K562 (cell line): ENCODE measurements at regions not wholly inside any gene's neighbourhood (a gene's known extent, or its start where the extent isn't known, plus 50 kb on each side); places are given as distances from the start of the nearest gene placed in this dataset.

Source experiments
- ATAC-seq: fragments of 200-7000 bp; cut with Tn5 transposase; 3 replicates; pipeline ENCODE4 v1.9.1; 2020; ENCODE audit warnings: moderate library complexity
- BruUV-seq: library from RNA; stranded (reverse); fragments of 400-500 nt; replicated peaks from 2 replicates; lab custom pipeline; 2021; lab: Mats Ljungman, UMichigan
- CTCF ChIA-PET: fragments of 300-600 bp; formaldehyde crosslinking; extraction: SDS; loops from one replicate; lab custom pipeline; 2021; ENCODE audit warnings: low intra/inter-chr PET ratio; lab: Yijun Ruan, JAX
- POLR2A ChIA-PET: fragments of 300-600, 350-650 bp; sonication (Branson Sonifier 250); formaldehyde crosslinking; extraction: SDS; loops from one replicate; lab custom pipeline; 2021; ENCODE audit warnings: antibody characterized with exemption, inconsistent platforms; lab: Yijun Ruan, JAX
- DNase-seq, 4 experiments: peaks; one replicate each; pipeline versions ENCODE4 v3.0.0 to v3.0.0-alpha.2; 2011 to 2018; ENCODE audit warnings: low spot score in 3 of 4, mixed read lengths in 3 of 4; ENCODE audit errors: extremely low read depth in 1 of 4
- FAIRE-seq: peaks from 2 replicates; lab custom pipeline; 2011; peaks lifted over from hg19 to GRCh38; lab: Jason Lieb, UNC
- H2AFZ ChIP-seq: 2 replicates; pipeline ENCODE4 v1.6.0; 2011; ENCODE audit warnings: low read depth, low read length, control low read depth, inconsistent platforms
- H3K27ac ChIP-seq: fragments of 200-600 bp; 3 replicates; pipeline ENCODE4 v1.8.0; 2011; ENCODE audit warnings: low read depth, mild to moderate bottlenecking, control low read depth, inconsistent platforms, low read length, moderate library complexity, mixed read lengths; ENCODE audit errors: extremely low read depth
- H3K27me3 ChIP-seq, 2 experiments: fragments of 300-600 bp in 1 of 2; 2 replicates in 1 of 2; 3 replicates in 1 of 2; pipeline versions ENCODE4 v1.6.0 to v1.8.0; 2011; ENCODE audit warnings: inconsistent platforms in 2 of 2, low read length in 2 of 2, mild to moderate bottlenecking in 1 of 2, mixed read lengths in 1 of 2, moderate library complexity in 1 of 2; ENCODE audit not compliant: control insufficient read depth in 2 of 2, insufficient read depth in 2 of 2
- H3K36me3 ChIP-seq: fragments of 300-600 bp; 3 replicates; pipeline ENCODE4 v1.8.0; 2011; ENCODE audit warnings: mild to moderate bottlenecking, low read length, inconsistent platforms; ENCODE audit not compliant: control insufficient read depth, insufficient read depth
- H3K4me1 ChIP-seq, 2 experiments: fragments of 200-600 bp in 1 of 2; replicated peaks in 1 of 2; 2 replicates in 1 of 2; 3 replicates in 1 of 2; pipeline versions ENCODE4 v1.5.1 to v1.8.0; 2011; ENCODE audit warnings: inconsistent platforms in 2 of 2, low read length in 2 of 2, mild to moderate bottlenecking in 1 of 2, mixed read lengths in 1 of 2, moderate library complexity in 1 of 2; ENCODE audit not compliant: control insufficient read depth in 2 of 2, insufficient read depth in 2 of 2
- H3K4me2 ChIP-seq: 2 replicates; pipeline ENCODE4 v1.6.1; 2011; ENCODE audit warnings: low read length, control low read depth, inconsistent platforms, mixed read lengths; ENCODE audit not compliant: insufficient read depth
- H3K4me3 ChIP-seq: fragments of 200-600 bp; sonication (generic), shearing (Covaris generic); 2 replicates; pipeline ENCODE4 v1.5.1; 2016; ENCODE audit warnings: control low read depth, inconsistent platforms
- H3K79me2 ChIP-seq: fragments of 200-600 bp; 3 replicates; pipeline ENCODE4 v1.8.0; 2011; ENCODE audit warnings: low read length, inconsistent platforms; ENCODE audit not compliant: control insufficient read depth, insufficient read depth
- H3K9ac ChIP-seq, 2 experiments: 2 replicates each; pipeline versions ENCODE4 v1.6.0 to v1.6.1; 2011; ENCODE audit warnings: low read depth in 2 of 2, low read length in 2 of 2, control low read depth in 1 of 2, inconsistent platforms in 1 of 2, mild to moderate bottlenecking in 1 of 2, mixed read lengths in 1 of 2; ENCODE audit not compliant: insufficient read depth in 1 of 2
- H3K9me1 ChIP-seq: one replicate; pipeline ENCODE4 v1.6.0; 2011; ENCODE audit warnings: inconsistent platforms, mild to moderate bottlenecking, low read length, moderate library complexity; ENCODE audit not compliant: control insufficient read depth, insufficient read depth
- H3K9me3 ChIP-seq: replicated peaks from 2 replicates; pipeline ENCODE4 v1.5.1; 2011; ENCODE audit warnings: low read depth, low read length, inconsistent platforms; ENCODE audit not compliant: control insufficient read depth, insufficient read depth
- H4K20me1 ChIP-seq: replicated peaks from 2 replicates; pipeline ENCODE4 v1.6.1; 2011; ENCODE audit warnings: low read length, inconsistent platforms, mixed read lengths; ENCODE audit not compliant: control insufficient read depth, insufficient read depth
- HNRNPH1 ChIP-seq: fragments of 200-400 bp; formaldehyde crosslinking; optimal IDR thresholded peaks from 2 replicates; pipeline ENCODE3; 2017; ENCODE audit warnings: low read depth, mild to moderate bottlenecking, low read length, moderate library complexity
- HOXB6 ChIP-seq: fragments of 250-450 bp; sonication (Bioruptor Pico); IDR thresholded peaks from 2 replicates; pipeline ENCODE4 v1.5.1; 2022; ENCODE audit warnings: mild to moderate bottlenecking, borderline replicate concordance
- JUN ChIP-seq, 2 experiments: sonication (generic) in 1 of 2; formaldehyde crosslinking in 1 of 2; IDR thresholded peaks; 2 replicates each; pipeline versions ENCODE4 v1.6.1 to v1.8.0; 2012 to 2022; ENCODE audit warnings: borderline replicate concordance in 2 of 2, mild to moderate bottlenecking in 2 of 2, improper control_type of control experiment in 1 of 2, low read depth in 1 of 2, low read length in 1 of 2, missing genetic modification reagents in 1 of 2
- KDM2B ChIP-seq: fragments of 250-450 bp; sonication (Bioruptor Pico); IDR thresholded peaks from 2 replicates; pipeline ENCODE4 v1.8.0; 2021; ENCODE audit warnings: mild to moderate bottlenecking, moderate library complexity
- MTA2 ChIP-seq: fragments of 450-650 bp; IDR thresholded peaks from 2 replicates; pipeline ENCODE4 v1.6.1; 2016; ENCODE audit warnings: low read depth
- USF1 ChIP-seq: sonication (generic); formaldehyde crosslinking; IDR thresholded peaks from 2 replicates; pipeline ENCODE4 v1.9.0; 2022; ENCODE audit warnings: mild to moderate bottlenecking, missing genetic modification reagents
- WGBS: fragments of 100-300 bp; shearing (Covaris generic); methylation state at CpG from one replicate; pipeline ENCODE4 v1.1.6; 2016; ENCODE audit warnings: low coverage, mixed read lengths; ENCODE audit not compliant: insufficient coverage; ENCODE audit errors: missing lambda C conversion rate; 5-methylcytosine and 5-hydroxymethylcytosine counted together
- in situ Hi-C: fragments of 300-500 bp; cut with MboI; formaldehyde crosslinking; loops from 4 replicates; pipeline ENCODE4 v1.15.0; 2018; ENCODE audit warnings: inconsistent platforms, mixed read lengths
- intact Hi-C: fragments of 100-400 bp; cut with micrococcal nuclease; formaldehyde crosslinking; loops from 2 replicates; pipeline ENCODE4 v1.14.2; 2022

DNA sequence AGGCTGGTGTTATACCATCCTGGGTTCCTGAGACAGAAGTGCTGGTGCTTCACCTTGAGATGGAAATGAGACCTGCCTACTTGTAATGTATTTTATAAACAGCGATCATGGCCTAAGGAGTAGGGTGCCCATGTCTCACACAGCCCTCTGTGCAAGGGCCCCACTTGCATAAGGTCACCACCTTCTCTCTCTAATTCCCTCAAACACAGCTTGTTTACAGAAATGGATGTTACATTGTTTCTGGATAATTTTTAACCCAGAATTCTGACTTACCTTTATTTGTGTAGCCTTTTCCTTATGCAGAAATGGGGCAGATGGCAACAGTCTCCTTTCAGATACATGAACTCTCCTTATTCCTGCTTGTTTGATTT is 95.1 kb upstream of the UMPS start:
- TF ChIP-seq JUN (IDR thresholded peaks at IDR 0.05; ENCODE audit: borderline replicate concordance, low read depth, low read length) (no peak), JUN (CRISPR knock-in tag; IDR thresholded peaks at IDR 0.05; ENCODE audit: borderline replicate concordance) (no peak), USF1 (CRISPR knock-in tag) (no peak), KDM2B (CRISPR knock-in tag) (no peak), HNRNPH1 (no peak), HOXB6 (CRISPR knock-in tag) (no peak), MTA2 (no peak)
- no peak overlapping the region for H2AFZ ChIP-seq
- ATAC-seq (no peak), FAIRE-seq (no peak), DNase-seq (no peak)
- ChIA-PET POLR2A (no interaction called here), CTCF (no interaction called here)
- no peaks in the 10 kb centered on the region for H4K20me1 ChIP-seq
- H3K4me3 ChIP-seq = no peak overlapping the region
- no TSS peak for BruUV-seq
- no peaks in the 10 kb centered on the region for H3K79me2 ChIP-seq
- 89% methylated on average over 1 of the region's 1 CpG for WGBS
- H3K36me3 ChIP-seq = no peaks in the 10 kb centered on the region
- in situ Hi-C loops = no loop called here
- intact Hi-C loops = loop anchor here (5.0 kb wide), 1 partner anchor 52 kb away; no protein-coding TSS in a partner anchor
- H3K4me2 ChIP-seq = no peak overlapping the region
- no peaks in the 10 kb centered on the region for H3K9me1 ChIP-seq
- no peaks in the 10 kb centered on the region for H3K9me3 ChIP-seq
- peaks cover 0 to 21% of the 10 kb centered on the region in 2 experiments; a peak in 3 of 5 replicates for H3K4me1 ChIP-seq
- no peak overlapping the region for H3K27ac ChIP-seq
- H3K9ac ChIP-seq = no peak overlapping the region
- no peaks in the 10 kb centered on the region for H3K27me3 ChIP-seq
